Left ventricle myocardium inferior (tissue), 1 donor: ENCODE measurements at regions not wholly inside any gene's neighbourhood (a gene's known extent, or its start where the extent isn't known, plus 50 kb on each side); places are given as distances from the start of the nearest gene placed in this dataset.

ENCODE experiments used
- DNase-seq: peaks from one replicate; pipeline ENCODE4 v3.0.0-alpha.2; 2020
- H3K27ac ChIP-seq: fragments of 200-600 bp; replicated peaks from 2 replicates; pipeline ENCODE4 v1.8.0; 2021
- H3K27me3 ChIP-seq: fragments of 200-600 bp; 2 replicates; pipeline ENCODE4 v1.8.0; 2021; ENCODE audit warnings: low read depth
- H3K36me3 ChIP-seq: fragments of 200-600 bp; 2 replicates; pipeline ENCODE4 v1.8.0; 2021
- H3K4me1 ChIP-seq: fragments of 200-600 bp; 2 replicates; pipeline ENCODE4 v1.8.0; 2021
- H3K4me3 ChIP-seq: fragments of 200-600 bp; 2 replicates; pipeline ENCODE4 v1.8.0; 2021; ENCODE audit warnings: mild to moderate bottlenecking, moderate library complexity
- H3K9me3 ChIP-seq: fragments of 200-600 bp; replicated peaks from 2 replicates; pipeline ENCODE4 v1.8.0; 2021
- CTCF ChIP-seq: fragments of 200-600 bp; IDR thresholded peaks from 2 replicates; pipeline ENCODE4 v1.8.0; 2021; ENCODE audit warnings: antibody characterized with exemption, mild to moderate bottlenecking, borderline replicate concordance
- intact Hi-C: fragments of 100-400 bp; cut with micrococcal nuclease; formaldehyde crosslinking; loops from one replicate; pipeline ENCODE4 v1.11.0; 2022
- donor health status: DM: no; HTN: yes; CAD: no; lungs with severe emphysema.

GRCh38 chr6:115729036-115729435 is 331.7 kb downstream of the FRK start:
- Histone ChIP-seq H3K4me3 (no peak overlapping the region), H3K4me1 (no peaks in the 10 kb centered on the region), H3K9me3 (no peaks in the 10 kb centered on the region), H3K27ac (no peak overlapping the region), H3K36me3 (no peaks in the 10 kb centered on the region), H3K27me3 (no peaks in the 10 kb centered on the region)
- DNase-seq = no peak
- intact Hi-C loops = no loop called here
- TF ChIP-seq CTCF = no peak

GRCh38 chr6:115728171-115728570 is 332.5 kb downstream of the FRK start:
- Histone ChIP-seq H3K36me3 (no peaks in the 10 kb centered on the region), H3K9me3 (no peaks in the 10 kb centered on the region), H3K27ac (no peak overlapping the region), H3K4me1 (no peaks in the 10 kb centered on the region), H3K27me3 (no peaks in the 10 kb centered on the region), H3K4me3 (no peak overlapping the region)
- intact Hi-C loops = no loop called here
- no peak for TF ChIP-seq CTCF
- no peak for DNase-seq

- DNase-seq = no peak
- H3K27me3 ChIP-seq = no peaks in the 10 kb centered on the region
- H3K27ac ChIP-seq = no peak overlapping the region
- H3K4me1 ChIP-seq = no peaks in the 10 kb centered on the region
- no peaks in the 10 kb centered on the region for H3K9me3 ChIP-seq
- intact Hi-C loops = no loop called here
- no peaks in the 10 kb centered on the region for H3K36me3 ChIP-seq
- H3K4me3 ChIP-seq = no peak overlapping the region
- no peak for TF ChIP-seq CTCF
Observed at GRCh38 chr6:115721564-115721963, 339.1 kb downstream of the FRK start.

- no peaks in the 10 kb centered on the region for H3K9me3 ChIP-seq
- no peak for DNase-seq
- H3K36me3 ChIP-seq = no peaks in the 10 kb centered on the region
- H3K4me1 ChIP-seq = no peaks in the 10 kb centered on the region
- H3K27ac ChIP-seq = no peak overlapping the region
- intact Hi-C loops = no loop called here
- TF ChIP-seq CTCF = no peak
- H3K4me3 ChIP-seq = no peak overlapping the region
- no peaks in the 10 kb centered on the region for H3K27me3 ChIP-seq
Observed at GRCh38 chr6:115720900-115721299, 339.8 kb downstream of the FRK start.

- H3K27me3 ChIP-seq = no peaks in the 10 kb centered on the region
- TF ChIP-seq CTCF = no peak
- no peaks in the 10 kb centered on the region for H3K9me3 ChIP-seq
- intact Hi-C loops = no loop called here
- H3K4me1 ChIP-seq = no peaks in the 10 kb centered on the region
- no peak for DNase-seq
- no peak overlapping the region for H3K4me3 ChIP-seq
- H3K36me3 ChIP-seq = no peaks in the 10 kb centered on the region
- H3K27ac ChIP-seq = no peak overlapping the region
Observed at GRCh38 chr6:115717472-115717871, 343.2 kb downstream of the FRK start.

- H3K4me3 ChIP-seq = no peak overlapping the region
- no peak overlapping the region for H3K27ac ChIP-seq
- no peak for DNase-seq
- intact Hi-C loops = no loop called here
- H3K36me3 ChIP-seq = no peaks in the 10 kb centered on the region
- H3K4me1 ChIP-seq = no peaks in the 10 kb centered on the region
- H3K9me3 ChIP-seq = no peaks in the 10 kb centered on the region
- H3K27me3 ChIP-seq = no peaks in the 10 kb centered on the region
- TF ChIP-seq CTCF = no peak
Observed at GRCh38 chr6:115717062-115717461, 343.6 kb downstream of the FRK start.
